HUES6 (cell line): ENCODE measurements at regions not wholly inside any gene's neighbourhood (a gene's known extent, or its start where the extent isn't known, plus 50 kb on each side); places are given as distances from the start of the nearest gene placed in this dataset.

ENCODE experiments used
- H3K27ac ChIP-seq: 2 replicates; pipeline ENCODE4 v1.7.0; 2013; ENCODE audit warnings: low read depth, mild to moderate bottlenecking, low read length, inconsistent platforms
- H3K27me3 ChIP-seq: 2 replicates; pipeline ENCODE4 v1.6.1; 2013; ENCODE audit warnings: low read length; ENCODE audit not compliant: control insufficient read depth, insufficient read depth
- H3K36me3 ChIP-seq: 2 replicates; pipeline ENCODE4 v1.6.1; 2013; ENCODE audit warnings: low read length; ENCODE audit not compliant: control insufficient read depth, insufficient read depth
- H3K4me1 ChIP-seq: 2 replicates; pipeline ENCODE4 v1.6.1; 2013; ENCODE audit warnings: low read length; ENCODE audit not compliant: control insufficient read depth, insufficient read depth
- H3K4me3 ChIP-seq: 2 replicates; pipeline ENCODE4 v1.5.1; 2013; ENCODE audit warnings: low read depth, low read length
- H3K9ac ChIP-seq: one replicate; pipeline ENCODE4 v1.6.1; 2013; ENCODE audit warnings: mild to moderate bottlenecking, low read length
- H3K9me3 ChIP-seq: 2 replicates; pipeline ENCODE4 v1.6.1; 2013; ENCODE audit warnings: low read depth, low read length; ENCODE audit not compliant: control insufficient read depth, insufficient read depth

DNA sequence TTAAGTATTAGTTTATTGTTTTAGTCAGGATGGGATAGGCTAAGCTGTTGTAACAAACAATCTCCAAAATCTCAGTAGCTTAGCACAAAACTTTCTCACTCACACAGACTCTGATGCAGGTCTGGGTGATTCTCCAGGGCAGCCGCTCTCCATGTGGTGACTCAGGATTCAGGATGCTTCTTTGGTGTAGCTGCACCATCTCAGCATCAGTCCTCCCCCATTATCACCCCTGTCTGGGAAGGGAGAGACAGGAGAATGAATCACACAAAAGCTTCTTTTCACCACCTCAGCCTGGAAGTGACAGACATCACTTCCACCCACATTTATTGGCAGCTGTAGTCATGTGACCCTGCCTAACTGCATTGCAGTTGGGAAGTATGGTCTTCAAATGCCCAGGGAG is 142.3 kb downstream of the DICER1 start:
- no peak overlapping the region for H3K4me3 ChIP-seq
- H3K9ac ChIP-seq = no peak overlapping the region

GRCh38 chr14:95014036-95014435 is 143.3 kb downstream of the DICER1 start:
- no peaks in the 10 kb centered on the region for H3K9me3 ChIP-seq
- no peak overlapping the region for H3K9ac ChIP-seq
- H3K4me3 ChIP-seq = no peak overlapping the region
- no peaks in the 10 kb centered on the region for H3K27me3 ChIP-seq
- no peaks in the 10 kb centered on the region for H3K4me1 ChIP-seq
- no peak overlapping the region for H3K27ac ChIP-seq
- H3K36me3 ChIP-seq = no peaks in the 10 kb centered on the region

More for the DNA sequence above, 142.3 kb downstream of the DICER1 start:
- Histone ChIP-seq H3K27me3 (no peaks in the 10 kb centered on the region), H3K27ac (no peak overlapping the region), H3K9me3 (no peaks in the 10 kb centered on the region), H3K36me3 (no peaks in the 10 kb centered on the region), H3K4me1 (no peaks in the 10 kb centered on the region)

DNA sequence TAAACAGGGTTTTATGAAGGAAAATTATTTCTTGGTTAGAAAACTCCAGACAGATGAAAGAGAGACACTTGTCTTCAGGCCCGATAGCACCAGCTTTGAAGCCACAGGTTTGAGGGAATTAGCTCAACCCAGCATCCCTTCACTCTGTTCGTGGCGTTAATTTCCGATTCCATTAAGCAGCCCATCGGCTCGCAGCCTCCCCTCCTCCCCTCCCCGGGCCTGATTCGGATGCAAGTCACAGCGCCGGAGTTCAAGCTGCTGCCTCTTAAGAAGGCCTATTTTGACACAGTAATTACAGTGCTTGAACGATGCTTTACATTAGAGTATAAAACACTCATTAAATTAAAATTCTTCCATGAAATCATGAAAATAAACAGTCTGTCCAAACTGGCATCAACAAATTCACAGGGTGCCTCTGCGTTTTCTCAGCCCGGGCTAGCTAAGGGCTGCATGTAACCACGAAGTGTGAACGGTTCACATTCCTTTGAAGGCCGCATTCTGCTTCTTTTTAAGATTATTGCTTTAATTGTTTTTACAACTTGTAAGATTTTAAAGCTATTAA is 145.8 kb downstream of the DICER1 start:
- no peaks in the 10 kb centered on the region for H3K27me3 ChIP-seq
- no peaks in the 10 kb centered on the region for H3K36me3 ChIP-seq
- no peaks in the 10 kb centered on the region for H3K4me1 ChIP-seq
- H3K9ac ChIP-seq = no peak overlapping the region
- H3K9me3 ChIP-seq = no peaks in the 10 kb centered on the region
- no peak overlapping the region for H3K4me3 ChIP-seq
- no peak overlapping the region for H3K27ac ChIP-seq

DNA sequence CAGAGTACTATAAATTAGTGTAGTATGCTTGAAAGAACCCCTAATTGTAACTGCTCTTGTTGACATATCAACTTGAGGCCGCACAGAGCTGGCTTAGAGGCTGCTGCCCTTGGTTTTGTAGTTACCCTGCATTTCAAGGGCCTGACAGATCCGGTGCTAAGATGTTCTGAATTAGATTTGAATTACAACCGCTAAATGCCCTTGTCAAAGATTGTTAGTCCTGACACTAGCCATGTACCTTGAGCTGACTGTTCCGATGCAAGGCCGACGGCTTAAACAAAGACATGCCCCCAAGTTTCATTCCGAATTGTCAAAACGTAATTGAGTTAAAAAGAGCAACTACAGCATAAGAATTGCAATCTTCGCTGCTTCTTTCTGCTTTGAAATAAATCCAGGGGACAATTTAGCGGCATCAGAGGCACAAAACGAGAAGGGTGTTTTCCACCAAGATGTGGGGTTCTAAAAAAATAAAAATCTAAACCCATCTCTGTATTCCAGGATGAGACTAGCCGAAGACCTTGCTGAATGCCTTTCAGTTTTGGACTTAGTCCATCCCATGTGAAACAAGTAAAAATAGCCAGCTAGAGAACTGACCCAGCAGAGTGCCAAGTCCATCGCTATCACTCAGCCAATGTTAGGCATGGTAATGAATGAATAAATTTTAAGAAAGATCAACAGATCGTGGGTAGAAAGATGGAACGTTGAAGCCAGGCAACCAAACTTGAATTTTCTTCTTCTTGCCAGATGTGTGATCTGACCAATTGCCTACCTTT is 148.7 kb downstream of the DICER1 start:
- Histone ChIP-seq H3K27ac (no peak overlapping the region), H3K4me1 (no peaks in the 10 kb centered on the region), H3K4me3 (no peak overlapping the region), H3K9ac (no peak overlapping the region), H3K36me3 (no peaks in the 10 kb centered on the region), H3K27me3 (no peaks in the 10 kb centered on the region), H3K9me3 (no peaks in the 10 kb centered on the region)

DNA sequence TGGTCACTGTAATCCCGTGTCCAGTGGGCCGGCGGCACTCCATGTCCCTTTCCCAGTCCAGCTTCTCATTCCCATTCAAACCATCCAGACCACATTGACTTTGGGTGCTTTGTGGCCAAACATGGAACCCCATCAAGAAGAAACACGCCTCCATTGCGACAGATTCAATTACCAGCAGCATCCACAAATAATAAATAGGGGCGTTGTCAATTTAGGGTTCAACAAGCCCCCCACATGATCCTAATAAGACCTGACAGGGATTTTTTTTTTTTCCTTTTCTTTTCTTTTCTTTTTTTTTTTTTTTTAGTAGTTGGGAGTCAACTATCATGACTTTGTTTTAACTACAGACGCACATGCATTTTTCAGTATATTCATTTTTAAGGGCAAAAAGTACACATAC is 149.4 kb downstream of the DICER1 start:
- H3K27me3 ChIP-seq = no peaks in the 10 kb centered on the region
- H3K4me1 ChIP-seq = no peaks in the 10 kb centered on the region
- H3K9ac ChIP-seq = no peak overlapping the region
- H3K36me3 ChIP-seq = no peaks in the 10 kb centered on the region
- H3K9me3 ChIP-seq = no peaks in the 10 kb centered on the region
- H3K4me3 ChIP-seq = no peak overlapping the region
- H3K27ac ChIP-seq = no peak overlapping the region

DNA sequence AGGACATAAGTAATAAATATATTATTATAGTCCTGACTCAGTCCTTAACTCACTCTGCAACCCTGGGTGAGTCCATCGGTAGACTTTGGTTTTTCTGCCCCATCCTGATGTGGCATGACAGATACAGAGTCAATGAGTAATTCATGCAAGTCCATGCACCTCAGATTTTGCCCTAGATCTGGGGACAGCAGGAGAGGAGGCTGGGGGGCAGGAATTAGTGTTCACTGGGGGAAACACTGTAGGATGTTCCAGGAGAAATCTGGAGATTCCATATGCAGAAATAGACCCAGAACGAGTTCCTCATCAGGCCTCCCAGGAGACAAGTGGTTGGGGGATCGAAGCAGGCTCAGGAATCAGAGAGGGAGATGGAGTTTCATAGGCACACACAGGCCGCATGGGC is 150.8 kb downstream of the DICER1 start:
- Histone ChIP-seq H3K27me3 (no peaks in the 10 kb centered on the region), H3K9me3 (no peaks in the 10 kb centered on the region), H3K36me3 (no peaks in the 10 kb centered on the region), H3K4me3 (no peak overlapping the region), H3K4me1 (no peaks in the 10 kb centered on the region), H3K27ac (no peak overlapping the region), H3K9ac (no peak overlapping the region)

DNA sequence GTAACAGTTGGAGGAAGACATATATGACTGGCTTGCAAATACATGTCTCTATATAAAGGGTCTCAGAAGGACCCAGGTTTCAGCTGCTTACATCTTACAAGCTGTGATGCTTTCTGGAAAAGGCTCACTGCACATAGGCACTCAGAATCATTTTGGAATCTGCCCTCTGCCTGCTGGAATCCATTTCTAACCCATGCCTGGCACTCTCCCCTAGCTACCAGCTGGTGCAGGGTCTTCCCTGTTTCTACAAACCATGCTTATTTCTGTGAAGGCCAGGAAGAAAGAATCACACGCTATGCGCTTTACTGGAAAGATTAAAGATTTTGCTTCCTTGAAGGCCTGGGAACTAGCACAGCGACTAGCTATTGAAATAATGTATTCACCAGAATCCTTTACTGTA is 151.3 kb downstream of the DICER1 start:
- H3K4me1 ChIP-seq = no peaks in the 10 kb centered on the region
- no peaks in the 10 kb centered on the region for H3K36me3 ChIP-seq
- H3K27ac ChIP-seq = no peak overlapping the region
- no peaks in the 10 kb centered on the region for H3K9me3 ChIP-seq
- no peaks in the 10 kb centered on the region for H3K27me3 ChIP-seq
- H3K4me3 ChIP-seq = no peak overlapping the region
- H3K9ac ChIP-seq = no peak overlapping the region

- H3K4me1 ChIP-seq = peaks cover 8% of the 10 kb centered on the region
- H3K36me3 ChIP-seq = no peaks in the 10 kb centered on the region
- H3K27me3 ChIP-seq = no peaks in the 10 kb centered on the region
- no peak overlapping the region for H3K27ac ChIP-seq
- H3K9me3 ChIP-seq = no peaks in the 10 kb centered on the region
- H3K9ac ChIP-seq = no peak overlapping the region
- H3K4me3 ChIP-seq = no peak overlapping the region
Observed at GRCh38 chr14:95003099-95003960, 154.0 kb downstream of the DICER1 start.

GRCh38 chr14:94998685-94999084 is 158.6 kb downstream of the DICER1 start:
- Histone ChIP-seq H3K9ac (no peak overlapping the region), H3K27ac (no peak overlapping the region), H3K4me1 (peaks cover 12% of the 10 kb centered on the region), H3K4me3 (peak overlapping the region; percentile 19; the same call in 1 of the 2 replicates), H3K27me3 (peaks cover 3% of the 10 kb centered on the region; the same call in 1 of the 2 replicates), H3K36me3 (no peaks in the 10 kb centered on the region), H3K9me3 (no peaks in the 10 kb centered on the region)

- Histone ChIP-seq H3K36me3 (no peaks in the 10 kb centered on the region), H3K4me3 (no peak overlapping the region), H3K27me3 (peaks cover 3% of the 10 kb centered on the region; the same call in 1 of the 2 replicates), H3K27ac (no peak overlapping the region), H3K9ac (no peak overlapping the region), H3K9me3 (no peaks in the 10 kb centered on the region), H3K4me1 (peaks cover 12% of the 10 kb centered on the region)
Observed at GRCh38 chr14:94998110-94998509, 159.2 kb downstream of the DICER1 start.

DNA sequence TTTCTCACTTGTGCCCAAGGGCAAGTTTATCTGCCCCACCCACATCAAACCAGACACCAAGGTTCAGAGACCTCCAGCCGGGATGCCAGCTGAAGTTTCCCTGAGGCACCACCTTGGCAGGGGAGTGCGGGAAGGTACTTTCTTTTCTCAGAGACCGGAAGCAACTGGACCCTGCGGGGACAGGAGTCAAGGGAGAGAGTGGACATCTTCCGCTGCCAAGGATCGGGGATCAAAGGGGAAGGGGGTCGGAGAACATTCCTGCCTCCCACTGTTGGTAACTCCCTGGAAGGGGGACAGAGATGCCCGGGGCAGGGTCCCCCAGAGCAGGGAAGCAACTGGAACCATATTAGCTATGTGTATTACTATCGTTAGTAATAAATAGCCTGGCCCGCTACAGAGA is 161.8 kb downstream of the DICER1 start:
- no peaks in the 10 kb centered on the region for H3K36me3 ChIP-seq
- no peak overlapping the region for H3K27ac ChIP-seq
- no peak overlapping the region for H3K9ac ChIP-seq
- peaks cover 12% of the 10 kb centered on the region for H3K4me1 ChIP-seq
- no peaks in the 10 kb centered on the region for H3K9me3 ChIP-seq
- no peak overlapping the region for H3K4me3 ChIP-seq
- H3K27me3 ChIP-seq = peaks cover 3% of the 10 kb centered on the region; the same call in 1 of the 2 replicates
